GM23338 (cell line): ENCODE measurements at regions not wholly inside any gene's neighbourhood (a gene's known extent, or its start where the extent isn't known, plus 50 kb on each side); places are given as distances from the start of the nearest gene placed in this dataset.
A peak's percentile ranks its signal among the peaks of the same experiment; 100 is the strongest.

Experiments used
- ATAC-seq: fragments of 200-7000 bp; cut with Tn5 transposase; 3 replicates; pipeline ENCODE4 v1.9.1; 2020
- DNase-seq: peaks from one replicate; pipeline ENCODE4 v3.0.0-alpha.2; 2015; ENCODE audit warnings: low spot score
- H2AFZ ChIP-seq: fragments of 200-600 bp; sonication (generic); 2 replicates; pipeline ENCODE4 v1.8.0; 2016; ENCODE audit warnings: antibody characterized with exemption, mild to moderate bottlenecking, moderate library complexity
- H3F3A ChIP-seq: fragments of 200-600 bp; sonication (generic); replicated peaks from 2 replicates; pipeline ENCODE4 v1.8.0; 2017; ENCODE audit warnings: antibody characterized with exemption, mixed run types, low read depth
- H3K27ac ChIP-seq: fragments of 200-600 bp; sonication (generic); 2 replicates; pipeline ENCODE4 v1.6.1; 2016; ENCODE audit warnings: low read depth
- H3K27me3 ChIP-seq: fragments of 200-600 bp; sonication (generic); 2 replicates; pipeline ENCODE4 v1.8.0; 2016; ENCODE audit warnings: mild to moderate bottlenecking, mixed run types, moderate library complexity; ENCODE audit not compliant: insufficient read depth
- H3K36me3 ChIP-seq: fragments of 200-600 bp; sonication (generic); 2 replicates; pipeline ENCODE4 v1.8.0; 2016; ENCODE audit warnings: mild to moderate bottlenecking; ENCODE audit not compliant: insufficient read depth
- H3K4me1 ChIP-seq: fragments of 200-600 bp; sonication (generic); 2 replicates; pipeline ENCODE4 v1.8.0; 2016; ENCODE audit warnings: mild to moderate bottlenecking, moderate library complexity; ENCODE audit not compliant: insufficient read depth
- H3K4me2 ChIP-seq: fragments of 200-600 bp; sonication (generic); 2 replicates; pipeline ENCODE4 v1.7.1; 2017; ENCODE audit warnings: mixed run types
- H3K4me3 ChIP-seq: fragments of 200-600 bp; sonication (generic); 2 replicates; pipeline ENCODE4 v1.6.1; 2016; ENCODE audit warnings: mixed run types
- H3K79me2 ChIP-seq: fragments of 200-600 bp; sonication (generic); replicated peaks from 2 replicates; pipeline ENCODE4 v1.8.0; 2017; ENCODE audit warnings: mild to moderate bottlenecking; ENCODE audit not compliant: insufficient read depth
- H3K9me2 ChIP-seq: fragments of 200-600 bp; sonication (generic); 2 replicates; pipeline ENCODE4 v1.8.0; 2017; ENCODE audit not compliant: insufficient read depth
- H4K20me1 ChIP-seq: fragments of 200-600 bp; sonication (generic); replicated peaks from 2 replicates; pipeline ENCODE4 v1.8.0; 2017; ENCODE audit warnings: mild to moderate bottlenecking; ENCODE audit not compliant: insufficient read depth
- H3K27ac Mint-ChIP-seq: 2 replicates; pipeline ENCODE4 v1.8.0; 2020; ENCODE audit warnings: inconsistent platforms, mild to moderate bottlenecking, moderate library complexity, mixed read lengths
- H3K27me3 Mint-ChIP-seq: 3 replicates; pipeline ENCODE4 v1.8.0; 2022; ENCODE audit warnings: low read depth, mild to moderate bottlenecking, moderate library complexity, mixed read lengths, inconsistent platforms; ENCODE audit not compliant: insufficient read depth, poor library complexity
- H3K36me3 Mint-ChIP-seq: 3 replicates; pipeline ENCODE4 v1.8.0; 2021; ENCODE audit warnings: low read depth, mild to moderate bottlenecking, inconsistent platforms, moderate library complexity, mixed read lengths
- H3K4me1 Mint-ChIP-seq: 3 replicates; pipeline ENCODE4 v1.8.0; 2020; ENCODE audit warnings: mild to moderate bottlenecking, inconsistent platforms, mixed read lengths
- H3K4me3 Mint-ChIP-seq: 3 replicates; pipeline ENCODE4 v1.8.0; 2021; ENCODE audit warnings: moderate library complexity, mild to moderate bottlenecking, inconsistent platforms, mixed read lengths
- H3K9me3 Mint-ChIP-seq: 3 replicates; pipeline ENCODE4 v1.8.0; 2020; ENCODE audit warnings: moderate library complexity, mild to moderate bottlenecking, inconsistent platforms, mixed read lengths
- CREB1 ChIP-seq: fragments of 250-450 bp; sonication (Bioruptor Pico); IDR thresholded peaks from 2 replicates; pipeline ENCODE4 v1.5.0; 2020; ENCODE audit warnings: low read depth, mild to moderate bottlenecking, moderate library complexity
- EZH2 ChIP-seq: fragments of 200-600 bp; sonication (generic); IDR thresholded peaks from one replicate; pipeline ENCODE4 v1.8.0; 2017; ENCODE audit warnings: antibody characterized with exemption, mild to moderate bottlenecking, low read depth; ENCODE audit not compliant: unreplicated experiment
- POLR2AphosphoS5 ChIP-seq: IDR thresholded peaks from 2 replicates; pipeline ENCODE4 v1.6.1; 2016; ENCODE audit warnings: antibody characterized with exemption, low read depth
- ZNF114 ChIP-seq: fragments of 250-450 bp; sonication (Bioruptor Pico); IDR thresholded peaks from 2 replicates; pipeline ENCODE4 v1.5.0; 2020; ENCODE audit warnings: mild to moderate bottlenecking, moderate library complexity
- ZNF331 ChIP-seq: fragments of 250-450 bp; sonication (Bioruptor Pico); IDR thresholded peaks from 2 replicates; pipeline ENCODE4 v1.5.0; 2020; ENCODE audit warnings: low read depth, mild to moderate bottlenecking, moderate library complexity
- TF ChIP-seq, protein P1 (sequence below): IDR thresholded peaks from one replicate; pipeline ENCODE4 v1.6.1; 2018; ENCODE audit warnings: antibody characterized with exemption; ENCODE audit not compliant: unreplicated experiment
- TF ChIP-seq, protein P2 (sequence below): fragments of 250-450 bp; sonication (Bioruptor Pico); IDR thresholded peaks from 2 replicates; pipeline ENCODE4 v1.5.0; 2020; ENCODE audit warnings: mild to moderate bottlenecking, moderate library complexity

DNA sequence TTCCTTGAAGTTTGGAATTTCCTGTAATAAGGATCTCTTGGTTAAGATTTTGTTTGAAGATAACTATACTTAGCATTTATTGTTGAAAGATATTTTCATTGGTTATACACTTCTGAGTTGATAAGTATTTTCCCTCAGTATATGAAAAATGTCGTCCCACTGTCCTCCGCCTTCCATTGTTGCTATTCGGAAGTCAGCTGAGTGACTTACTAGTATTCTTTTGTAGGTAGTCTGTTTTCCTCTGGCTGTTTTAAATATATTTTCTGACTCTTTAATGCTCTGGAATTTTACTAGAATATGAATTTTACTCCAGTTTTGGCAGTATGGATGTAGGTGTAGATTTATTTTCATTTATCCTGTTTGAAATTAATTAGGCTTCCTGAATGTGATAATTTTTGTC lies 498.7 kb upstream of the NFIA start:
- peaks cover 12% of the 10 kb centered on the region; the same call in 2 of the 3 replicates for H3K36me3 Mint-ChIP-seq
- ATAC-seq (no peak), DNase-seq (peak; percentile 42)
- Histone ChIP-seq H3K4me1 (no peaks in the 10 kb centered on the region), H3F3A (no peaks in the 10 kb centered on the region), H2AFZ (no peak overlapping the region), H3K4me3 (no peak overlapping the region), H3K9me2 (no peaks in the 10 kb centered on the region), H3K4me2 (no peak overlapping the region), H4K20me1 (no peaks in the 10 kb centered on the region), H3K27ac (no peak overlapping the region), H3K79me2 (no peaks in the 10 kb centered on the region), H3K27me3 (no peaks in the 10 kb centered on the region), H3K36me3 (no peaks in the 10 kb centered on the region)
- H3K4me1 Mint-ChIP-seq: no peaks in the 10 kb centered on the region
- no peak overlapping the region for H3K27ac Mint-ChIP-seq
- no peak overlapping the region for H3K4me3 Mint-ChIP-seq
- H3K9me3 Mint-ChIP-seq: peaks cover 27% of the 10 kb centered on the region
- H3K27me3 Mint-ChIP-seq: no peaks in the 10 kb centered on the region
- TF ChIP-seq, protein P1, sequence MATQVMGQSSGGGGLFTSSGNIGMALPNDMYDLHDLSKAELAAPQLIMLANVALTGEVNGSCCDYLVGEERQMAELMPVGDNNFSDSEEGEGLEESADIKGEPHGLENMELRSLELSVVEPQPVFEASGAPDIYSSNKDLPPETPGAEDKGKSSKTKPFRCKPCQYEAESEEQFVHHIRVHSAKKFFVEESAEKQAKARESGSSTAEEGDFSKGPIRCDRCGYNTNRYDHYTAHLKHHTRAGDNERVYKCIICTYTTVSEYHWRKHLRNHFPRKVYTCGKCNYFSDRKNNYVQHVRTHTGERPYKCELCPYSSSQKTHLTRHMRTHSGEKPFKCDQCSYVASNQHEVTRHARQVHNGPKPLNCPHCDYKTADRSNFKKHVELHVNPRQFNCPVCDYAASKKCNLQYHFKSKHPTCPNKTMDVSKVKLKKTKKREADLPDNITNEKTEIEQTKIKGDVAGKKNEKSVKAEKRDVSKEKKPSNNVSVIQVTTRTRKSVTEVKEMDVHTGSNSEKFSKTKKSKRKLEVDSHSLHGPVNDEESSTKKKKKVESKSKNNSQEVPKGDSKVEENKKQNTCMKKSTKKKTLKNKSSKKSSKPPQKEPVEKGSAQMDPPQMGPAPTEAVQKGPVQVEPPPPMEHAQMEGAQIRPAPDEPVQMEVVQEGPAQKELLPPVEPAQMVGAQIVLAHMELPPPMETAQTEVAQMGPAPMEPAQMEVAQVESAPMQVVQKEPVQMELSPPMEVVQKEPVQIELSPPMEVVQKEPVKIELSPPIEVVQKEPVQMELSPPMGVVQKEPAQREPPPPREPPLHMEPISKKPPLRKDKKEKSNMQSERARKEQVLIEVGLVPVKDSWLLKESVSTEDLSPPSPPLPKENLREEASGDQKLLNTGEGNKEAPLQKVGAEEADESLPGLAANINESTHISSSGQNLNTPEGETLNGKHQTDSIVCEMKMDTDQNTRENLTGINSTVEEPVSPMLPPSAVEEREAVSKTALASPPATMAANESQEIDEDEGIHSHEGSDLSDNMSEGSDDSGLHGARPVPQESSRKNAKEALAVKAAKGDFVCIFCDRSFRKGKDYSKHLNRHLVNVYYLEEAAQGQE: no peak
- TF ChIP-seq ZNF331: no peak
- TF ChIP-seq, protein P2, sequence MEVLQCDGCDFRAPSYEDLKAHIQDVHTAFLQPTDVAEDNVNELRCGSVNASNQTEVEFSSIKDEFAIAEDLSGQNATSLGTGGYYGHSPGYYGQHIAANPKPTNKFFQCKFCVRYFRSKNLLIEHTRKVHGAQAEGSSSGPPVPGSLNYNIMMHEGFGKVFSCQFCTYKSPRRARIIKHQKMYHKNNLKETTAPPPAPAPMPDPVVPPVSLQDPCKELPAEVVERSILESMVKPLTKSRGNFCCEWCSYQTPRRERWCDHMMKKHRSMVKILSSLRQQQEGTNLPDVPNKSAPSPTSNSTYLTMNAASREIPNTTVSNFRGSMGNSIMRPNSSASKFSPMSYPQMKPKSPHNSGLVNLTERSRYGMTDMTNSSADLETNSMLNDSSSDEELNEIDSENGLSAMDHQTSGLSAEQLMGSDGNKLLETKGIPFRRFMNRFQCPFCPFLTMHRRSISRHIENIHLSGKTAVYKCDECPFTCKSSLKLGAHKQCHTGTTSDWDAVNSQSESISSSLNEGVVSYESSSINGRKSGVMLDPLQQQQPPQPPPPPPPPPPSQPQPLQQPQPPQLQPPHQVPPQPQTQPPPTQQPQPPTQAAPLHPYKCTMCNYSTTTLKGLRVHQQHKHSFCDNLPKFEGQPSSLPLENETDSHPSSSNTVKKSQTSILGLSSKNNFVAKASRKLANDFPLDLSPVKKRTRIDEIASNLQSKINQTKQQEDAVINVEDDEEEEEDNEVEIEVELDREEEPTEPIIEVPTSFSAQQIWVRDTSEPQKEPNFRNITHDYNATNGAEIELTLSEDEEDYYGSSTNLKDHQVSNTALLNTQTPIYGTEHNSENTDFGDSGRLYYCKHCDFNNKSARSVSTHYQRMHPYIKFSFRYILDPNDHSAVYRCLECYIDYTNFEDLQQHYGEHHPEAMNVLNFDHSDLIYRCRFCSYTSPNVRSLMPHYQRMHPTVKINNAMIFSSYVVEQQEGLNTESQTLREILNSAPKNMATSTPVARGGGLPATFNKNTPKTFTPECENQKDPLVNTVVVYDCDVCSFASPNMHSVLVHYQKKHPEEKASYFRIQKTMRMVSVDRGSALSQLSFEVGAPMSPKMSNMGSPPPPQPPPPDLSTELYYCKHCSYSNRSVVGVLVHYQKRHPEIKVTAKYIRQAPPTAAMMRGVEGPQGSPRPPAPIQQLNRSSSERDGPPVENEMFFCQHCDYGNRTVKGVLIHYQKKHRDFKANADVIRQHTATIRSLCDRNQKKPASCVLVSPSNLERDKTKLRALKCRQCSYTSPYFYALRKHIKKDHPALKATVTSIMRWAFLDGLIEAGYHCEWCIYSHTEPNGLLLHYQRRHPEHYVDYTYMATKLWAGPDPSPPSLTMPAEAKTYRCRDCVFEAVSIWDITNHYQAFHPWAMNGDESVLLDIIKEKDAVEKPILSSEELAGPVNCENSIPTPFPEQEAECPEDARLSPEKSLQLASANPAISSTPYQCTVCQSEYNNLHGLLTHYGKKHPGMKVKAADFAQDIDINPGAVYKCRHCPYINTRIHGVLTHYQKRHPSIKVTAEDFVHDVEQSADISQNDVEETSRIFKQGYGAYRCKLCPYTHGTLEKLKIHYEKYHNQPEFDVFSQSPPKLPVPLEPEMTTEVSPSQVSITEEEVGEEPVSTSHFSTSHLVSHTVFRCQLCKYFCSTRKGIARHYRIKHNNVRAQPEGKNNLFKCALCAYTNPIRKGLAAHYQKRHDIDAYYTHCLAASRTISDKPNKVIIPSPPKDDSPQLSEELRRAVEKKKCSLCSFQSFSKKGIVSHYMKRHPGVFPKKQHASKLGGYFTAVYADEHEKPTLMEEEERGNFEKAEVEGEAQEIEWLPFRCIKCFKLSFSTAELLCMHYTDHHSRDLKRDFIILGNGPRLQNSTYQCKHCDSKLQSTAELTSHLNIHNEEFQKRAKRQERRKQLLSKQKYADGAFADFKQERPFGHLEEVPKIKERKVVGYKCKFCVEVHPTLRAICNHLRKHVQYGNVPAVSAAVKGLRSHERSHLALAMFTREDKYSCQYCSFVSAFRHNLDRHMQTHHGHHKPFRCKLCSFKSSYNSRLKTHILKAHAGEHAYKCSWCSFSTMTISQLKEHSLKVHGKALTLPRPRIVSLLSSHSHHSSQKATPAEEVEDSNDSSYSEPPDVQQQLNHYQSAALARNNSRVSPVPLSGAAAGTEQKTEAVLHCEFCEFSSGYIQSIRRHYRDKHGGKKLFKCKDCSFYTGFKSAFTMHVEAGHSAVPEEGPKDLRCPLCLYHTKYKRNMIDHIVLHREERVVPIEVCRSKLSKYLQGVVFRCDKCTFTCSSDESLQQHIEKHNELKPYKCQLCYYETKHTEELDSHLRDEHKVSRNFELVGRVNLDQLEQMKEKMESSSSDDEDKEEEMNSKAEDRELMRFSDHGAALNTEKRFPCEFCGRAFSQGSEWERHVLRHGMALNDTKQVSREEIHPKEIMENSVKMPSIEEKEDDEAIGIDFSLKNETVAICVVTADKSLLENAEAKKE (CRISPR knock-in tag): no peak
- no peak for TF ChIP-seq POLR2AphosphoS5
- no peak for TF ChIP-seq CREB1 (CRISPR knock-in tag)
- no peak for TF ChIP-seq EZH2
- no peak for TF ChIP-seq ZNF114
